ENCODE measurements at regions not wholly inside any gene's neighbourhood (a gene's known extent, or its start where the extent isn't known, plus 50 kb on each side); places are given as distances from the start of the nearest gene placed in this dataset.

DNA sequence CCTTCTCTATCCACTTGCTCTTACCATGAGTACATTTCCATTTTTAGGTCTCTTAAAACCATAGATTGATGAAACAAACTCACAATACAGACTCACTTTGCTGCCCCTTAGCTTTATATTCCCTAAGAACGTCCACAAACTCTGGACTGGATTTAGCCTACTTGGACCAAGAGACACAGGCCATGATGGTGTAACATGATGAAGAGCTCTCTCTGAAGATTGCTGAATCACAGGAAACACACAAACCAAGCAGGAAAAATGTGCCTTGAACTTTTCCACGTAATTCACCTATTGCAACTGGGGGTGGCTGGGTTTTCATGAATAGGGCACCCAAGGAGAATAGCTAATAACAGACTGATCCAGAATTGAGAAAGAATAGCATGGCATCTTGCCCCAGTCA is 201.7 kb upstream of the RBBP8 start:
- TF ChIP-seq CTCF (conservative IDR thresholded peaks at IDR 0.05; ENCODE audit: low read length): no peak
- no peak for TF ChIP-seq EZH2phosphoT487 (IDR thresholded peaks at IDR 0.05; ENCODE audit: borderline replicate concordance)
